H1 (cell line): ENCODE measurements at regions not wholly inside any gene's neighbourhood (a gene's known extent, or its start where the extent isn't known, plus 50 kb on each side); places are given as distances from the start of the nearest gene placed in this dataset.

Experiments used
- EGR1 ChIP-seq: IDR thresholded peaks from 2 replicates; pipeline ENCODE4 v1.6.1; 2011; ENCODE audit warnings: low read depth, low read length, borderline replicate concordance
- EP300 ChIP-seq, 2 experiments: IDR thresholded peaks; 1 replicate in 1 of 2; 2 replicates in 1 of 2; pipeline ENCODE4 v1.6.1; 2011 to 2012; ENCODE audit warnings: low read depth in 2 of 2, low read length in 2 of 2, mild to moderate bottlenecking in 2 of 2, borderline replicate concordance in 1 of 2, inconsistent platforms in 1 of 2, moderate library complexity in 1 of 2
- GABPA ChIP-seq: IDR thresholded peaks from 2 replicates; pipeline ENCODE4 v1.6.1; 2011; ENCODE audit warnings: mild to moderate bottlenecking, low read length, moderate library complexity, borderline replicate concordance; ENCODE audit not compliant: insufficient read depth
- KDM4A ChIP-seq: IDR thresholded peaks from one replicate; pipeline ENCODE4 v1.7.1; 2012; ENCODE audit warnings: low read depth, mild to moderate bottlenecking, moderate library complexity, low read length, inconsistent platforms; ENCODE audit not compliant: severe bottlenecking
- KDM5A ChIP-seq: fragments of 200-600 bp; IDR thresholded peaks from 2 replicates; pipeline ENCODE4 v1.7.1; 2012; ENCODE audit warnings: mild to moderate bottlenecking, low read length, inconsistent platforms, mixed read lengths
- SIN3A ChIP-seq, 2 experiments: IDR thresholded peaks in 1 of 2; conservative IDR thresholded peaks in 1 of 2; 2 replicates each; pipeline ENCODE4 v1.6.1; 2011 to 2012; ENCODE audit warnings: low read length in 2 of 2, improper control_type of control experiment in 1 of 2, low read depth in 1 of 2, mild to moderate bottlenecking in 1 of 2
- TCF12 ChIP-seq: IDR thresholded peaks from 2 replicates; pipeline ENCODE4 v1.6.1; 2011; ENCODE audit warnings: low read depth, mild to moderate bottlenecking, low read length
- TEAD4 ChIP-seq: IDR thresholded peaks from 2 replicates; pipeline ENCODE4 v1.6.1; 2012; ENCODE audit warnings: low read depth, low read length, inconsistent platforms, mixed read lengths

DNA sequence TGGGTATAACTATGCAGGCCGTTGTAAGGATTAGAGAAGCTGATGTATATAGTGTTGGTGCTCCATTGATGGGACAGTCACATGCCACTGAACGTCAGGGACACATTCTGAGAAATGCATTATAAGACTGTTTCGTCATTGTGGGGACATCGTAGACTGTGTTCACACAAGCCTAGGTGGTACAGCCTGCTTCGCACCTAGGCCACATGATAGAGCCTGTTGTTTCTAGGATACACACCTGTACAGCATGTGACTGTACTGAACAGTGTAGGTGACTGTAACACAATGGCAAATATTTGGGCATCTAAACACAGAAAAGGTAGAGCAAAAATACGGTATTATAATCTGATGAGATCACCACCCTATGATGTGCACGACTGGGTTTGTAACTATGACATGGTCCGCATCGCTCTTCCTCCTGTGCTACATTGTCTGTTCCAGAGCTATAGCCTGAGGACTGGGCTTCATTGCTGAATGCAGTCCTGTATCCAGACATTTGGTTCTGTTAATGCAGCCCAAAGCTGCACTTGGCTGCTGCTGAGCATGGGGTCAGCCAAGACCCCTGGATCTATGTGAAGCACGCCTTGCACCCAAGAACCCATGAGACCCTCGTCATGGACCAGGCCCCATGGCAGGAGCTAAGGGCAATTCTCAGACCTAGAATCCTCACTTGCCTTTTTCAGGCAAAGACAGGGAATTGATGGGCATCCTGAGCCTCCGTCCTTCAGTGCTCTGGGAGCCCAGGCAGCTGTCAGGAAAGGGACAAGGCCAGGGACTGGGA lies 51.1 kb upstream of the THY1 start (continued):
- TF ChIP-seq KDM4A (no peak), EGR1 (no peak), EP300 (IDR thresholded peaks at IDR 0.05; ENCODE audit: borderline replicate concordance in 1 of 2, low read depth in 2 of 2, low read length in 2 of 2) (no peak), SIN3A (conservative IDR thresholded peaks at IDR 0.05 in 1 of 2, IDR thresholded peaks at IDR 0.05 in 1 of 2; ENCODE audit: low read depth in 1 of 2, low read length in 2 of 2) (no peak), KDM5A (no peak), GABPA (no peak), TEAD4 (no peak), TCF12 (no peak)
